AG09309 (cell line): ENCODE measurements at regions not wholly inside any gene's neighbourhood (a gene's known extent, or its start where the extent isn't known, plus 50 kb on each side); places are given as distances from the start of the nearest gene placed in this dataset.
"Not testable (repeated sequence)": the region's sequence is repeated elsewhere in the genome, so short reads cannot be mapped to it uniquely, and the experiment has no call there.

Experiments used
- DNase-seq: peaks from one replicate; pipeline ENCODE4 v3.0.0-alpha.2; 2010; ENCODE audit warnings: low read depth
- H3K4me3 ChIP-seq: 2 replicates; pipeline ENCODE4 v1.5.1; 2011; ENCODE audit warnings: mild to moderate bottlenecking, low read depth, low read length, moderate library complexity; ENCODE audit not compliant: control insufficient read depth
- CTCF ChIP-seq: IDR thresholded peaks from 2 replicates; pipeline ENCODE4 v1.5.1; 2011; ENCODE audit warnings: mild to moderate bottlenecking, low read depth, low read length, inconsistent platforms; ENCODE audit not compliant: insufficient read depth, control insufficient read depth; ENCODE audit errors: missing control alignments

- no peak for TF ChIP-seq CTCF
- DNase-seq, result no peak
- H3K4me3 ChIP-seq, result no peak overlapping the region
Observed at GRCh38 chr16:51527349-51527748, 376.3 kb upstream of the SALL1 start.

- no peak overlapping the region for H3K4me3 ChIP-seq
- DNase-seq, result no peak
- no peak for TF ChIP-seq CTCF
Observed at GRCh38 chr16:51526621-51527020, 375.6 kb upstream of the SALL1 start.

GRCh38 chr16:51524555-51525373 lies 373.7 kb upstream of the SALL1 start:
- peak; percentile 24 for TF ChIP-seq CTCF
- H3K4me3 ChIP-seq, result no peak overlapping the region
- peak; percentile 38 for DNase-seq

GRCh38 chr16:51524070-51524469 lies 373.0 kb upstream of the SALL1 start:
- no peak for TF ChIP-seq CTCF
- H3K4me3 ChIP-seq, result no peak overlapping the region
- no peak for DNase-seq

GRCh38 chr16:51523400-51523799 lies 372.3 kb upstream of the SALL1 start:
- TF ChIP-seq CTCF, result no peak
- H3K4me3 ChIP-seq, result no peak overlapping the region
- no peak for DNase-seq

- TF ChIP-seq CTCF, result no peak
- no peak for DNase-seq
Observed at GRCh38 chr16:51522902-51523301, 371.8 kb upstream of the SALL1 start.

GRCh38 chr16:51516960-51517359 lies 365.9 kb upstream of the SALL1 start:
- not testable (repeated sequence) for DNase-seq, H3K4me3 ChIP-seq

More at GRCh38 chr16:51522902-51523301, 371.8 kb upstream of the SALL1 start:
- H3K4me3 ChIP-seq, result no peak overlapping the region
